ENCODE measurements at regions not wholly inside any gene's neighbourhood (a gene's known extent, or its start where the extent isn't known, plus 50 kb on each side); places are given as distances from the start of the nearest gene placed in this dataset.
A peak's percentile ranks its signal among the peaks of the same experiment; 100 is the strongest.
"Not testable (repeated sequence)": the region's sequence is repeated elsewhere in the genome, so short reads cannot be mapped to it uniquely, and the experiment has no call there.

GRCh38 chr2:142284336-142284735 is 153.5 kb upstream of the LRP1B start:
- not testable (repeated sequence) for H3K4me1 ChIP-seq (ENCODE audit: control insufficient read depth, insufficient read depth, low read length, poor library complexity, severe bottlenecking); H3K36me3 Mint-ChIP-seq; H3K9me3 ChIP-seq (ENCODE audit: control insufficient read depth in 2 of 2, low read length in 2 of 2); H3K4me1 Mint-ChIP-seq; H3K27ac ChIP-seq (ENCODE audit: insufficient read depth, low read length, poor library complexity, severe bottlenecking); H3K4me3 Mint-ChIP-seq; DNase-seq; H3K36me3 ChIP-seq (ENCODE audit: control insufficient read depth, insufficient read depth, low read length); H3K4me3 ChIP-seq (ENCODE audit: low read depth, low read length); H3K27me3 Mint-ChIP-seq; ATAC-seq (ENCODE audit: low read depth in 2 of 2); H3K27me3 ChIP-seq (ENCODE audit: control insufficient read depth, insufficient read depth, low read length)
- Mint-ChIP-seq H3K27ac (peak overlapping the region in 1 of 3 donors; percentile 1), H3K9me3 (peaks cover 0 to 18% (median 3%) of the 10 kb centered on the region in 7 donors)

- peaks cover 0 to 2% of the 10 kb centered on the region in 2 experiments for H3K9me3 ChIP-seq (ENCODE audit: control insufficient read depth in 2 of 2, low read length in 2 of 2)
- H3K4me3 ChIP-seq (ENCODE audit: low read depth, low read length), result no peak overlapping the region
- Mint-ChIP-seq H3K36me3 (no peaks in the 10 kb centered on the region), H3K27ac (no peak overlapping the region), H3K4me3 (no peak overlapping the region), H3K4me1 (no peaks in the 10 kb centered on the region), H3K9me3 (peaks cover 0 to 16% (median 5%) of the 10 kb centered on the region in 7 donors), H3K27me3 (no peaks in the 10 kb centered on the region)
- ATAC-seq (ENCODE audit: low read depth in 2 of 2) (no peak), DNase-seq (no peak)
- no peak overlapping the region for H3K27ac ChIP-seq (ENCODE audit: insufficient read depth, low read length, poor library complexity, severe bottlenecking)
- H3K36me3 ChIP-seq (ENCODE audit: control insufficient read depth, insufficient read depth, low read length), result no peaks in the 10 kb centered on the region
- H3K27me3 ChIP-seq (ENCODE audit: control insufficient read depth, insufficient read depth, low read length), result no peaks in the 10 kb centered on the region
- no peaks in the 10 kb centered on the region for H3K4me1 ChIP-seq (ENCODE audit: control insufficient read depth, insufficient read depth, low read length, poor library complexity, severe bottlenecking)
Observed at GRCh38 chr2:142280831-142281230, 150.0 kb upstream of the LRP1B start.

DNA sequence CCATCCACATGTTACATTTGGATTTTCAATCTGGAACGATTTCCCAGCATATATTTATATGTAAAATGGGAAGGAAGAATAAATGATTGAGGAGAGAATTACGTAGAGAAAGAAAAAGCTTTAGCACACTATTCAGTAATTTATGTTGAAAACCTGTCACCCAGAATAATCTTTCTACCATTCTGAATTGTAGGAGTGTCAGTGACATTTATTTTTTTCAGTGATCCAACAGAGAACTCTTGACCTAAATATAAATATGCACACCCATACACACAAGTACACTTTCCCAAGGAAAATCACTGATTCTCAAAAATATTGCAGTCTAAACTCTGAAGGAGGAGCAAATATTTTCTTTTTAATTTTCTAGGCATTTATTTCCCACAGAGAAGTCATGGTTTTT is 140.2 kb upstream of the LRP1B start:
- ATAC-seq (ENCODE audit: low read depth in 2 of 2) (no peak), DNase-seq (no peak)
- H3K4me3 ChIP-seq (ENCODE audit: low read depth, low read length), result no peak overlapping the region
- H3K27me3 ChIP-seq (ENCODE audit: control insufficient read depth, insufficient read depth, low read length), result no peaks in the 10 kb centered on the region
- H3K4me1 ChIP-seq (ENCODE audit: control insufficient read depth, insufficient read depth, low read length, poor library complexity, severe bottlenecking), result no peaks in the 10 kb centered on the region
- no peak overlapping the region for H3K4me3 Mint-ChIP-seq
- H3K36me3 Mint-ChIP-seq, result no peaks in the 10 kb centered on the region
- no peaks in the 10 kb centered on the region for H3K36me3 ChIP-seq (ENCODE audit: control insufficient read depth, insufficient read depth, low read length)
- peaks cover 0 to 12% (median 5%) of the 10 kb centered on the region in 7 donors for H3K9me3 Mint-ChIP-seq
- no peak overlapping the region for H3K27ac Mint-ChIP-seq
- no peak overlapping the region for H3K27ac ChIP-seq (ENCODE audit: insufficient read depth, low read length, poor library complexity, severe bottlenecking)
- H3K27me3 Mint-ChIP-seq, result no peaks in the 10 kb centered on the region
- peaks cover 0 to 5% of the 10 kb centered on the region in 2 experiments for H3K9me3 ChIP-seq (ENCODE audit: control insufficient read depth in 2 of 2, low read length in 2 of 2)
- H3K4me1 Mint-ChIP-seq, result no peaks in the 10 kb centered on the region

DNA sequence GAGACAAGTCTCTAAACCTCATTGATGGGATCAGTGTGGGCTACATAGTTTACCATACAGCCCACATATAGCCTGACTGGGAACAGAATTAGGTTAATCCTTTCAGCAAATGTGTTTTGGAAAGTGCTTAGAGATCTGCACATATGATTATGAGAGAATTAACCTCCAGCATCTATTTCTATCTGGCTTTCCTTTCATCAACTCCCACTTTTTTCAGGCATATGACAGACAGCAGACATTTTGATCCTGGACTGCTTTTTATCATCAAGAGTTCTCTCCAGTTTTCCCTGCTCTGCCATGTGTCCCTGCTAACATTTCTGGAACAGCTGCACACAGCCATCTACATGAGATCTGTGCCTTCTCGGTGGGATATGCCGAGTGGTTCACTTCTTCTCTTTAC is 139.5 kb upstream of the LRP1B start:
- H3K27me3 Mint-ChIP-seq, result no peaks in the 10 kb centered on the region

GRCh38 chr2:142259356-142259755 is 128.5 kb upstream of the LRP1B start:
- H3K4me3 Mint-ChIP-seq, result no peak overlapping the region
- Histone ChIP-seq H3K27ac (ENCODE audit: insufficient read depth, low read length, poor library complexity, severe bottlenecking) (no peak overlapping the region), H3K4me3 (ENCODE audit: low read depth, low read length) (no peak overlapping the region), H3K27me3 (ENCODE audit: control insufficient read depth, insufficient read depth, low read length) (no peaks in the 10 kb centered on the region), H3K36me3 (ENCODE audit: control insufficient read depth, insufficient read depth, low read length) (no peaks in the 10 kb centered on the region), H3K9me3 (ENCODE audit: control insufficient read depth in 2 of 2, low read length in 2 of 2) (peaks cover 2 to 7% of the 10 kb centered on the region in 2 experiments), H3K4me1 (ENCODE audit: control insufficient read depth, insufficient read depth, low read length, poor library complexity, severe bottlenecking) (no peaks in the 10 kb centered on the region)
- H3K36me3 Mint-ChIP-seq, result no peaks in the 10 kb centered on the region
- H3K27ac Mint-ChIP-seq, result no peak overlapping the region
- ATAC-seq (ENCODE audit: low read depth in 2 of 2), result no peak
- H3K9me3 Mint-ChIP-seq, result peaks cover 0 to 41% (median 9%) of the 10 kb centered on the region in 7 donors
- no peaks in the 10 kb centered on the region for H3K27me3 Mint-ChIP-seq
- no peak for DNase-seq
- H3K4me1 Mint-ChIP-seq, result no peaks in the 10 kb centered on the region

More for the DNA sequence above, 139.5 kb upstream of the LRP1B start:
- H3K4me1 Mint-ChIP-seq, result no peaks in the 10 kb centered on the region
- H3K36me3 ChIP-seq (ENCODE audit: control insufficient read depth, insufficient read depth, low read length), result no peaks in the 10 kb centered on the region
- H3K4me3 ChIP-seq (ENCODE audit: low read depth, low read length), result no peak overlapping the region
- H3K27ac Mint-ChIP-seq, result no peak overlapping the region
- H3K9me3 ChIP-seq (ENCODE audit: control insufficient read depth in 2 of 2, low read length in 2 of 2), result no peaks in the 10 kb centered on the region
- ATAC-seq (ENCODE audit: low read depth in 2 of 2), result no peak
- H3K4me3 Mint-ChIP-seq, result no peak overlapping the region
- H3K27ac ChIP-seq (ENCODE audit: insufficient read depth, low read length, poor library complexity, severe bottlenecking), result no peak overlapping the region
- H3K27me3 ChIP-seq (ENCODE audit: control insufficient read depth, insufficient read depth, low read length), result no peaks in the 10 kb centered on the region
- peaks cover 0 to 12% (median 5%) of the 10 kb centered on the region in 7 donors for H3K9me3 Mint-ChIP-seq
- DNase-seq, result no peak
- no peaks in the 10 kb centered on the region for H3K36me3 Mint-ChIP-seq
- H3K4me1 ChIP-seq (ENCODE audit: control insufficient read depth, insufficient read depth, low read length, poor library complexity, severe bottlenecking), result no peaks in the 10 kb centered on the region

GRCh38 chr2:142254031-142254430 is 123.2 kb upstream of the LRP1B start:
- H3K27me3 Mint-ChIP-seq, result no peaks in the 10 kb centered on the region
- no peak overlapping the region for H3K27ac Mint-ChIP-seq
- no peaks in the 10 kb centered on the region for H3K36me3 Mint-ChIP-seq
- no peaks in the 10 kb centered on the region for H3K9me3 ChIP-seq (ENCODE audit: control insufficient read depth in 2 of 2, low read length in 2 of 2)
- peaks cover 2 to 38% (median 9%) of the 10 kb centered on the region in 7 donors for H3K9me3 Mint-ChIP-seq
- DNase-seq (no peak), ATAC-seq (ENCODE audit: low read depth in 2 of 2) (no peak)
- H3K27ac ChIP-seq (ENCODE audit: insufficient read depth, low read length, poor library complexity, severe bottlenecking), result no peak overlapping the region
- no peaks in the 10 kb centered on the region for H3K4me1 Mint-ChIP-seq
- H3K36me3 ChIP-seq (ENCODE audit: control insufficient read depth, insufficient read depth, low read length), result no peaks in the 10 kb centered on the region
- H3K4me3 ChIP-seq (ENCODE audit: low read depth, low read length), result no peak overlapping the region
- no peaks in the 10 kb centered on the region for H3K27me3 ChIP-seq (ENCODE audit: control insufficient read depth, insufficient read depth, low read length)
- H3K4me1 ChIP-seq (ENCODE audit: control insufficient read depth, insufficient read depth, low read length, poor library complexity, severe bottlenecking), result no peaks in the 10 kb centered on the region
- H3K4me3 Mint-ChIP-seq, result no peak overlapping the region

DNA sequence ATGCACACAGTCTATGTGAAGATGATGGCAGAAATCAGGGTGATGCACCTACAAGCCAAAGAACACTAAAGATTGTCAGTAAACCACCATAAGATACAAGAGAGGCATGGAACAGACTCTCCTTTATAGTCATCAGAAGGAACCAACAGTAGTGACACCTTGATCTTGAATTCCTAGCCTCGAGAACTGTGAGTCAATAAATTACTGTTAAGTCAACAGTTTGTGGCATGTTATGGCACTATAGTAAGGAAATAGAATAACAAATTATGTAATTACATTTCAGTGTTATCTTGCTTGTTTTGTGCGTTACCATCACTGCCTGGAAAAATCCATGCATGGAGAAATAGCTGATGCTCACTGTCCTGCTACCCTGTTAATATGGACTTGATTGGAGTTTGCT is 110.2 kb upstream of the LRP1B start:
- DNase-seq, result no peak
- Histone ChIP-seq H3K4me3 (ENCODE audit: low read depth, low read length) (no peak overlapping the region), H3K27ac (ENCODE audit: insufficient read depth, low read length, poor library complexity, severe bottlenecking) (no peak overlapping the region), H3K27me3 (ENCODE audit: control insufficient read depth, insufficient read depth, low read length) (no peaks in the 10 kb centered on the region), H3K9me3 (ENCODE audit: control insufficient read depth in 2 of 2, low read length in 2 of 2) (peaks cover 0 to 2% of the 10 kb centered on the region in 2 experiments), H3K4me1 (ENCODE audit: control insufficient read depth, insufficient read depth, low read length, poor library complexity, severe bottlenecking) (no peaks in the 10 kb centered on the region), H3K36me3 (ENCODE audit: control insufficient read depth, insufficient read depth, low read length) (no peaks in the 10 kb centered on the region)
- Mint-ChIP-seq H3K4me1 (no peaks in the 10 kb centered on the region), H3K4me3 (no peak overlapping the region), H3K27ac (no peak overlapping the region), H3K36me3 (no peaks in the 10 kb centered on the region), H3K9me3 (peaks cover 0 to 19% (median 3%) of the 10 kb centered on the region in 7 donors), H3K27me3 (no peaks in the 10 kb centered on the region)
- ATAC-seq (ENCODE audit: low read depth in 2 of 2), result no peak

DNA sequence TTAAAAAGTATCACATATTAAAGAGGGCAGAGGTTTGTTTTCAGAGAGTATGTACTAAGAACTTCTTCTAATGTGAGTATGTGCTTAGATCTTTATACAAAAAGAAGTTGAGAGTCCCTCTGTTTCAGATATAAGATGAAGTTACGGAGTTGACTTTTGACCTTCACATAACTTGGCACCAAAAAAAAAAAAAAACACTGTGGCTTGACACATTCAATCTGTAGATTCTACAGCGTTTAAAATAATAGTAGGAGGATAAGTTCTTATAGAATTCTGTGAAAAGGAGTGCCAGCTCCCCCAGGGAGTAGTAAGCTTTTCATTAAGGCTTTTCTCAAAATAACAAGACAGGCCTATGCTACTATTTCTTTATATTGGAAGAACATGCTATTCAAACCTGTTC is 105.4 kb upstream of the LRP1B start:
- DNase-seq (no peak), ATAC-seq (ENCODE audit: low read depth in 2 of 2) (no peak)
- Histone ChIP-seq H3K4me3 (ENCODE audit: low read depth, low read length) (no peak overlapping the region), H3K4me1 (ENCODE audit: control insufficient read depth, insufficient read depth, low read length, poor library complexity, severe bottlenecking) (no peaks in the 10 kb centered on the region), H3K27ac (ENCODE audit: insufficient read depth, low read length, poor library complexity, severe bottlenecking) (no peak overlapping the region), H3K9me3 (ENCODE audit: control insufficient read depth in 2 of 2, low read length in 2 of 2) (peaks cover 0 to 2% of the 10 kb centered on the region in 2 experiments), H3K36me3 (ENCODE audit: control insufficient read depth, insufficient read depth, low read length) (no peaks in the 10 kb centered on the region), H3K27me3 (ENCODE audit: control insufficient read depth, insufficient read depth, low read length) (no peaks in the 10 kb centered on the region)
- H3K27ac Mint-ChIP-seq, result no peak overlapping the region
- peaks cover 0 to 26% (median 4%) of the 10 kb centered on the region in 7 donors for H3K9me3 Mint-ChIP-seq
- no peaks in the 10 kb centered on the region for H3K27me3 Mint-ChIP-seq
- H3K36me3 Mint-ChIP-seq, result no peaks in the 10 kb centered on the region
- no peaks in the 10 kb centered on the region for H3K4me1 Mint-ChIP-seq
- H3K4me3 Mint-ChIP-seq, result no peak overlapping the region

All from CD4-positive, CD25-positive, alpha-beta regulatory T cell (primary cell).